ENCODE measurements at regions not wholly inside any gene's neighbourhood (a gene's known extent, or its start where the extent isn't known, plus 50 kb on each side); places are given as distances from the start of the nearest gene placed in this dataset.

DNA sequence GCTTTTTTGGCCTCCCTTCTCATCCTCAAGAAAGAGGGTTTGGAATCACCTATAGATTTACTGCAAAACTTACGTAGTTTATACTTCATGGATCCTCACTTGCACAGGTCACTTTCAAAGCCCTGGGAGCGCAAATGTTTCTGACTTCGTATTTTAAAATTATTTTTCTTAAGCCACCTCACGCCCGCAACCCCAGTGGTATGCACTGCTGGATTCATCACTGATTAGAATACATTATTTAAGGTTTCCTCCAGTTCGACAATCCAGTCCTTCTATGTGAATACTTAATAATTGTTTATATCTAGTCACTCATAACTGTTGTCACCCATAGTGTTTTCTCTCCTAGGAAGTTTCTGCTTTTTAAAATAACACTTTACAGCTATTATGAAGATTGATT, 339.9 kb downstream of the CHL1 start:
- TF ChIP-seq, protein P1, sequence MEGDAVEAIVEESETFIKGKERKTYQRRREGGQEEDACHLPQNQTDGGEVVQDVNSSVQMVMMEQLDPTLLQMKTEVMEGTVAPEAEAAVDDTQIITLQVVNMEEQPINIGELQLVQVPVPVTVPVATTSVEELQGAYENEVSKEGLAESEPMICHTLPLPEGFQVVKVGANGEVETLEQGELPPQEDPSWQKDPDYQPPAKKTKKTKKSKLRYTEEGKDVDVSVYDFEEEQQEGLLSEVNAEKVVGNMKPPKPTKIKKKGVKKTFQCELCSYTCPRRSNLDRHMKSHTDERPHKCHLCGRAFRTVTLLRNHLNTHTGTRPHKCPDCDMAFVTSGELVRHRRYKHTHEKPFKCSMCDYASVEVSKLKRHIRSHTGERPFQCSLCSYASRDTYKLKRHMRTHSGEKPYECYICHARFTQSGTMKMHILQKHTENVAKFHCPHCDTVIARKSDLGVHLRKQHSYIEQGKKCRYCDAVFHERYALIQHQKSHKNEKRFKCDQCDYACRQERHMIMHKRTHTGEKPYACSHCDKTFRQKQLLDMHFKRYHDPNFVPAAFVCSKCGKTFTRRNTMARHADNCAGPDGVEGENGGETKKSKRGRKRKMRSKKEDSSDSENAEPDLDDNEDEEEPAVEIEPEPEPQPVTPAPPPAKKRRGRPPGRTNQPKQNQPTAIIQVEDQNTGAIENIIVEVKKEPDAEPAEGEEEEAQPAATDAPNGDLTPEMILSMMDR (IDR thresholded peaks at IDR 0.05), result no peak
- TF ChIP-seq POLR2A (IDR thresholded peaks at IDR 0.05), result no peak
